SU-DHL-6 (cell line): ENCODE measurements at regions not wholly inside any gene's neighbourhood (a gene's known extent, or its start where the extent isn't known, plus 50 kb on each side); places are given as distances from the start of the nearest gene placed in this dataset.
"Not testable (repeated sequence)": the region's sequence is repeated elsewhere in the genome, so short reads cannot be mapped to it uniquely, and the experiment has no call there.

Experiments used
- H2AFZ ChIP-seq: fragments of 200-600 bp; sonication (generic); 2 replicates; pipeline ENCODE4 v1.6.1; 2014; ENCODE audit warnings: low read depth, mild to moderate bottlenecking, moderate library complexity, mixed read lengths, antibody characterized with exemption, low read length; ENCODE audit not compliant: severe bottlenecking
- H3F3A ChIP-seq: fragments of 200-600 bp; shearing (Covaris generic); 2 replicates; pipeline ENCODE4 v1.6.0; 2016; ENCODE audit warnings: antibody characterized with exemption, mild to moderate bottlenecking; ENCODE audit not compliant: insufficient read depth
- H3K27ac ChIP-seq: fragments of 200-600 bp; sonication (generic); 2 replicates; pipeline ENCODE4 v1.5.1; 2016; ENCODE audit warnings: low read depth, mild to moderate bottlenecking, low read length, moderate library complexity, mixed read lengths
- H3K27me3 ChIP-seq: fragments of 200-600 bp; sonication (generic), shearing (Covaris generic); 2 replicates; pipeline ENCODE4 v1.6.0; 2014; ENCODE audit warnings: mild to moderate bottlenecking, low read length
- H3K36me3 ChIP-seq: fragments of 200-600 bp; sonication (generic); 2 replicates; pipeline ENCODE4 v1.6.1; 2014; ENCODE audit warnings: mild to moderate bottlenecking, low read length, mixed read lengths
- H3K4me2 ChIP-seq: fragments of 300-600, 200-600 bp; shearing (Covaris generic), sonication (generic); 2 replicates; pipeline ENCODE4 v1.6.0; 2014; ENCODE audit warnings: low read length, low read depth, mild to moderate bottlenecking; ENCODE audit not compliant: poor library complexity, severe bottlenecking
- H3K4me3 ChIP-seq: fragments of 200-600 bp; sonication (generic); 2 replicates; pipeline ENCODE4 v1.5.1; 2014; ENCODE audit warnings: antibody characterized with exemption, low read length, mild to moderate bottlenecking, mixed read lengths; ENCODE audit not compliant: insufficient read depth, poor library complexity, severe bottlenecking
- H3K79me2 ChIP-seq: fragments of 200-600 bp; sonication (generic); 2 replicates; pipeline ENCODE4 v1.6.1; 2014; ENCODE audit warnings: mild to moderate bottlenecking, low read length, moderate library complexity; ENCODE audit not compliant: insufficient read depth
- H3K9ac ChIP-seq: fragments of 200-600 bp; sonication (generic); 2 replicates; pipeline ENCODE4 v1.7.0; 2014; ENCODE audit warnings: mild to moderate bottlenecking, low read length
- H3K9me2 ChIP-seq: fragments of 200-600 bp; sonication (generic); replicated peaks from 2 replicates; pipeline ENCODE4 v1.6.1; 2014; ENCODE audit warnings: low read length; ENCODE audit not compliant: insufficient read depth
- H3K9me3 ChIP-seq: fragments of 200-600 bp; sonication (generic); 2 replicates; pipeline ENCODE4 v1.6.1; 2014; ENCODE audit warnings: low read length, mixed read lengths; ENCODE audit not compliant: insufficient read depth
- H4K20me1 ChIP-seq: fragments of 200-600 bp; sonication (generic); 2 replicates; pipeline ENCODE4 v1.6.1; 2014; ENCODE audit warnings: low read depth, mild to moderate bottlenecking, antibody characterized with exemption, low read length, moderate library complexity, mixed read lengths
- EZH2phosphoT487 ChIP-seq: fragments of 200-600 bp; sonication (generic), shearing (Covaris generic); conservative IDR thresholded peaks from 2 replicates; pipeline ENCODE4 v1.6.1; 2018; ENCODE audit warnings: mild to moderate bottlenecking, antibody characterized with exemption, low read length, moderate library complexity, mixed read lengths
- TF ChIP-seq, protein P1 (sequence below): fragments of 200-600 bp; sonication (generic); IDR thresholded peaks from one replicate; pipeline ENCODE4 v1.5.1; 2017; ENCODE audit warnings: antibody characterized with exemption, mild to moderate bottlenecking, low read length, moderate library complexity; ENCODE audit not compliant: insufficient read depth, poor library complexity, severe bottlenecking

DNA sequence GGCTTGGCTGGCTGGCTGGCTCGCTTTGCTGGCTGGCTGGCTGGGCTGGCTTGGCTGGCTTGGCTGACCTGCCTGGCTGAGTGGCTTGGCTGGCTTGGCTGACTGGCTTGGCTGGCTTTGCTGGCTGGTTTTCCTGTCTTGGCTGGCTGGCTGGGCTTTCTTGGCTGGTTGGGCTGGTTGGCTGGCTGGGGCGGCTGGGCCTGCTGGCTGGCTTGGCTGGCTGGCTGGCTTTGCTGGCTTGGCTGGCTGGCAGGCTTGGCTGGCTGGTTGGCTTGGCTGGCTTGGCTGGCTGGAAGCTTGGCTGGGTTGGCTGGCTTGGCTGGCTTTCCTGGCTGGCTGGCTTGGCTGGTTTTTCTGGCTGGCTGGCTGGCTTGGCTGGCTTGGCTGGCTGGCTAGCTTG lies 435.6 kb downstream of the GOLGA6L6 start:
- H3K9me3 ChIP-seq = no peaks in the 10 kb centered on the region
- no peak overlapping the region for H3K4me2 ChIP-seq
- no peak overlapping the region for H3K27ac ChIP-seq

DNA sequence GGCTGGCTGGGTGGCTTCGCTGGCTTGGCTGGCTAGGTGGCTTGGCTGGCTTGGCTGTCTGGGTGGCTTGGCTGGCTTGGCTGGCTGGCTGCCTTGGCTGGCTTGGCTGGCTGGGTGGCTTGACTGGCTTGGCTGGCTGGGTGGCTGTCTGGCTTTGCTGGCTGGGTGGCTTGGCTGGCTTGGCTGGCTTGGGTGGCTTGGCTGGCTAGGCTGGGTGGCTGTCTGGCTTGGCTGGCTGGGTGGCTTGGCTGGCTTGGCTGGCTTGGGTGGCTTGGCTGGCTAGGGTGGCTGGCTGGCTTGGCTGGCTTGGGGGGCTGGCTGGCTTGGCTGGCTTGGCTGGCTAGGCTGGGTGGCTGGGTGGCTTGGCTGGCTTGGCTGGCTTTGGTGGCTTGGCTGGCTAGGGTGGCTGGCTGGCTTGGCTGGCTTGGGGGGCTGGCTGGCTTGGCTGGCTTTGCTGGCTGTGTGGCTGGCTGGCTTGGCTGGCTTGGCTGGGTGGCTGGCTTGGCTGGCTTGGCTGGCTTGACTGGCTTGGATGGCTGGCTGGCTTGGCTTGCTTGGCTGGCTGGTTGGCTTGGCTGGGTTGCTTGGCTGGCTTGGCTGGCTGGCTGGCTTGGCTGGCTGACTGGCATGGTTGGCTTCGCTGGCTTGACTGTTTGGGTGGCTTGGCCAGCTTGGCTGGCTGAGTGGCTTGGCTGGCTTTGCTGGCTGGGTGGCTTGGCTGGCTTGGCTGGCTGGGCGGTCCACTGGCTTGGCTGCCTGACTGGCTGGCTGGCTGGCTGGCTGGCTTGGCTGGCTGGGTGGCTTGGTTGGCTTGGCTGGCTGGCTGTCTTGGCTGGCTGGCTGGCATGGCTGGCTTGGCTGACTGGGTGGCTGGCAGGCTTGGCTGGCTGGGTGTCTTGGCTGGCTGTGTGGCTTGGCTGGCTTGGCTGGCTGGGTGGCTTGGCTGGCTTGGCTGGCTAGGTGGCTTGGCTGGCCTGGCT lies 436.3 kb downstream of the GOLGA6L6 start:
- H3F3A ChIP-seq, H3K27me3 ChIP-seq, H2AFZ ChIP-seq, H3K4me2 ChIP-seq, H3K9ac ChIP-seq, H3K9me3 ChIP-seq, H3K79me2 ChIP-seq, H3K27ac ChIP-seq, H4K20me1 ChIP-seq, H3K4me3 ChIP-seq, H3K9me2 ChIP-seq, H3K36me3 ChIP-seq: not testable (repeated sequence)

More for the DNA sequence above, 435.6 kb downstream of the GOLGA6L6 start:
- H3K9me2 ChIP-seq = no peaks in the 10 kb centered on the region
- no peak overlapping the region for H3K4me3 ChIP-seq
- H3K79me2 ChIP-seq = no peaks in the 10 kb centered on the region
- no peaks in the 10 kb centered on the region for H3F3A ChIP-seq
- no peak for TF ChIP-seq EZH2phosphoT487
- TF ChIP-seq, protein P1, sequence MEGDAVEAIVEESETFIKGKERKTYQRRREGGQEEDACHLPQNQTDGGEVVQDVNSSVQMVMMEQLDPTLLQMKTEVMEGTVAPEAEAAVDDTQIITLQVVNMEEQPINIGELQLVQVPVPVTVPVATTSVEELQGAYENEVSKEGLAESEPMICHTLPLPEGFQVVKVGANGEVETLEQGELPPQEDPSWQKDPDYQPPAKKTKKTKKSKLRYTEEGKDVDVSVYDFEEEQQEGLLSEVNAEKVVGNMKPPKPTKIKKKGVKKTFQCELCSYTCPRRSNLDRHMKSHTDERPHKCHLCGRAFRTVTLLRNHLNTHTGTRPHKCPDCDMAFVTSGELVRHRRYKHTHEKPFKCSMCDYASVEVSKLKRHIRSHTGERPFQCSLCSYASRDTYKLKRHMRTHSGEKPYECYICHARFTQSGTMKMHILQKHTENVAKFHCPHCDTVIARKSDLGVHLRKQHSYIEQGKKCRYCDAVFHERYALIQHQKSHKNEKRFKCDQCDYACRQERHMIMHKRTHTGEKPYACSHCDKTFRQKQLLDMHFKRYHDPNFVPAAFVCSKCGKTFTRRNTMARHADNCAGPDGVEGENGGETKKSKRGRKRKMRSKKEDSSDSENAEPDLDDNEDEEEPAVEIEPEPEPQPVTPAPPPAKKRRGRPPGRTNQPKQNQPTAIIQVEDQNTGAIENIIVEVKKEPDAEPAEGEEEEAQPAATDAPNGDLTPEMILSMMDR = no peak
- H3K9ac ChIP-seq = no peak overlapping the region
- H2AFZ ChIP-seq = no peak overlapping the region
- no peaks in the 10 kb centered on the region for H3K27me3 ChIP-seq
- no peaks in the 10 kb centered on the region for H4K20me1 ChIP-seq
- no peaks in the 10 kb centered on the region for H3K36me3 ChIP-seq

DNA sequence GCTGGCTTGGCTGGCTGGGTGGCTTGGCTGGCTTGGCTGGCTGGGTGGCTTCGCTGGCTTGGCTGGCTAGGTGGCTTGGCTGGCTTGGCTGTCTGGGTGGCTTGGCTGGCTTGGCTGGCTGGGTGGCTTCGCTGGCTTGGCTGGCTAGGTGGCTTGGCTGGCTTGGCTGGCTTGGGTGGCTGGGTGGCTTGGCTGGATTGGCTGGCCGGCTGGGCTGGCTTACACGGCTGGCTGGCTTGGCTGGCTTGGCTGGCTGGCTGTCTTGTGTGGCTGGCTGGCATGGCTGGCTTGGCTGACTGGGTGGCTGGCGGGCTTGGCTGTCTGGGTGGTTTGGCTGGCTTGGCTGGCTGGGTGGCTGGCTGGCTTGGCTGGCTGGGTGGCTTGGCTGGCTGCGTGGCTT lies 437.0 kb downstream of the GOLGA6L6 start:
- H4K20me1 ChIP-seq, H3F3A ChIP-seq, H3K4me2 ChIP-seq, H3K9me2 ChIP-seq, H3K27me3 ChIP-seq, H3K36me3 ChIP-seq, H3K79me2 ChIP-seq, H3K4me3 ChIP-seq, H3K9me3 ChIP-seq, H2AFZ ChIP-seq, H3K9ac ChIP-seq, H3K27ac ChIP-seq: not testable (repeated sequence)

DNA sequence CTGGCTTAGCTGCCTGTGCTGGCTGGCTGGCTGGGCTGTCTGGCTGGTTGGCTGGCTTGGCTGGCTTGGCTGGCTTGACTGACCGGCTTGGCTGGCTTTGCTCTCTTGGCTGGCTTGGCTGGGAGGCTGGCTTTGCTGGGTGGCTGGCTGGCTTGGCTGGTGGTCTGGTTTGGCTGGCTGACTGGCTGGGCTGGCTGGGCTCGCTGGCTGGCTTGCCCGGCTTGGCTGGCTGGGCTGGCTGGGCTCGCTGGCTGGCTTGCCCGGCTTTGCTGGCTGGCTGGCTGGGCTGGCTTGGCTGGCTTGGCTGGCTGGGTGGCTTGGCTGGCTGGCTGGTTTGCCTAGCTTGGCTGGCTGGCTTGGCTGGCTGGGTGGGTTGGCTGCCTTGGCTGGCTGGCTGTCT lies 438.7 kb downstream of the GOLGA6L6 start:
- not testable (repeated sequence) for H4K20me1 ChIP-seq, H3K4me2 ChIP-seq, H3K79me2 ChIP-seq, H3F3A ChIP-seq, H3K4me3 ChIP-seq, H3K9ac ChIP-seq, H3K36me3 ChIP-seq, H3K9me2 ChIP-seq, H3K27me3 ChIP-seq, H3K9me3 ChIP-seq, H3K27ac ChIP-seq, H2AFZ ChIP-seq

DNA sequence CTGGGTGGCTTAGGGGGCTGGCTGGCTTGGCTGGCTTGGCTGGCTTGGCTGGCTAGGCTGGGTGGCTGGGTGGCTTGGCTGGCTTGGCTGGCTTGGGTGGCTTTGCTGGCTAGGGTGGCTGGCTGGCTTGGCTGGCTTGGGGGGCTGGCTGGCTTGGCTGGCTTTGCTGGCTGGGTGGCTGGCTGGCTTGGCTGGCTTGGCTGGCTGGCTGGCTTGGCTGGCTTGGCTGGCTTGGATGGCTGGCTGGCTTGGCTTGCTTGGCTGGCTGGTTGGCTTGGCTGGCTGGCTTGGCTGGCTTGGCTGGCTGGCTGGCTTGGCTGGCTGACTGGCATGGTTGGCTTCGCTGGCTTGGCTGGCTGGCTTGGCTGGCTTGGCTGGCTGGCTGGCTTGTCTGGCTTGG lies 439.4 kb downstream of the GOLGA6L6 start:
- not testable (repeated sequence) for H2AFZ ChIP-seq, H3K27ac ChIP-seq, H3K9me3 ChIP-seq, H3K79me2 ChIP-seq, H3K9ac ChIP-seq, H3K27me3 ChIP-seq, H3F3A ChIP-seq, H4K20me1 ChIP-seq, H3K4me3 ChIP-seq, H3K9me2 ChIP-seq, H3K4me2 ChIP-seq, H3K36me3 ChIP-seq

DNA sequence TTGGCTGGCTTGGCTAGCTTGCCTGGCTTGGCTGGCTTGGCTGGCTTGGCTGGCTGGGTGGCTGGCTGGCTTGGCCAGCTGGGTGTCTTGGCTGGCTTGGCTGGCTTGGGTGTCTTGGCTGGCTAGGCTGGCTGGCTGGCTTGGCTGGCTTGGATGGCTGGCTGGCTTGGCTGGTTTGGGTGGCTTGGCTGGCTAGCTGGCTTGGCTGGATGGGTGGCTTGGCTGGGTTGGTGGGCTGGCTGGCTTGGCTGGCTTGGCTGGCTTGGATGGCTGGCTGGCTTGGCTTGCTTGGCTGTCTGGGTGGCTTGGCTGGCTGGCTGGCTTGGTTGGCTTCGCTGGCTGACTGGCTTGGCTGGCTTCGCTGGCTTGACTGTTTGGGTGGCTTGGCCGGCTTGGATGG lies 440.3 kb downstream of the GOLGA6L6 start:
- not testable (repeated sequence) for H3K9me3 ChIP-seq, H3K4me3 ChIP-seq, H3K27me3 ChIP-seq, H3K36me3 ChIP-seq, H2AFZ ChIP-seq, H3K9ac ChIP-seq, H3K27ac ChIP-seq, H3K79me2 ChIP-seq, H3K4me2 ChIP-seq, H4K20me1 ChIP-seq, H3K9me2 ChIP-seq, H3F3A ChIP-seq

DNA sequence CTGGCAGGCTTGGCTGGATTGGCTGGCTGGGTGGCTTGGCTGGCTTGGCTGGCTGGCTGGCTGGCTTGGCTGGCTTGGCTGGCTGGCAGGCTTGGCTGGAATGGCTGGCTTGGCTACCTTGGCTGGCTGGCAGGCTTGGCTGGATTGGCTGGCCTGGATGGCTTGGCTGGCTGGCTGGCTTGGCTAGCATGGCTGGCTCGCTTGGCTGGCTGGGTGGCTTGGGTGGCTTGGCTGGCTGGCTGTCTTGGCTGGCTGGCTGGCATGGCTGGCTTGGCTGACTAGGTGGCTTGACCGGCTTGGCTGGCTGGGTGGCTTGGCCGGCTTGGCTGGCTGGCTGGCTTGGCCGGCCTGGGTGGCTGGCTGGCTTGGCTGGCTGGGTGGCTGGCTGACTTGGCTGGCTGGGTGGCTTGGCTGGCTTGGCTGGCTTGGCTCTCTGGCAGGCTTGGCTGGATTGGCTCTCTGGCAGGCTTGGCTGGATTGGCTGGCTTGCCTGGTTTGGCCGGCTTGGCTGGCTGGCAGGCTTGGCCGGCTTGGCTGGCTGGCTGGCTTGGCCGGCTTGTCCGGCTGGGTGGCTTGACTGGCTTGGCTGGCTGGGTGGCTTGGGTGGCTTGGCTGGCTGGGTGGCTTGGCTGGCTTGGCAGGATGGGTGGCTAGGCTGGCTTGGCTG lies 440.9 kb downstream of the GOLGA6L6 start:
- not testable (repeated sequence) for H4K20me1 ChIP-seq, H3K9ac ChIP-seq, H3K27me3 ChIP-seq, H2AFZ ChIP-seq, H3K27ac ChIP-seq, H3K79me2 ChIP-seq, H3K9me3 ChIP-seq, H3K4me3 ChIP-seq, H3F3A ChIP-seq, H3K36me3 ChIP-seq, H3K9me2 ChIP-seq, H3K4me2 ChIP-seq
